GM18858 (cell line): ENCODE measurements at regions not wholly inside any gene's neighbourhood (a gene's known extent, or its start where the extent isn't known, plus 50 kb on each side); places are given as distances from the start of the nearest gene placed in this dataset.
"Not testable (repeated sequence)": the region's sequence is repeated elsewhere in the genome, so short reads cannot be mapped to it uniquely, and the experiment has no call there.

Experiments
- ATAC-seq: cut with Tn5 transposase; IDR thresholded peaks from one replicate; pipeline ENCODE4 v1.9.1; 2021; ENCODE audit not compliant: unreplicated experiment

- not testable (repeated sequence) for ATAC-seq
Observed at GRCh38 chr13:22858980-22859379, 321.8 kb upstream of the SGCG start.

- ATAC-seq, result not testable (repeated sequence)
Observed at GRCh38 chr13:22859411-22859810, 321.4 kb upstream of the SGCG start.

GRCh38 chr13:22861958-22862466 is 318.8 kb upstream of the SGCG start:
- ATAC-seq, result no peak

GRCh38 chr13:22862478-22862877 is 318.3 kb upstream of the SGCG start:
- ATAC-seq, result no peak

- no peak for ATAC-seq
Observed at GRCh38 chr13:22866221-22866620, 314.6 kb upstream of the SGCG start.

GRCh38 chr13:22871231-22871630 is 309.5 kb upstream of the SGCG start:
- no peak for ATAC-seq

GRCh38 chr13:22874839-22875238 is 305.9 kb upstream of the SGCG start:
- ATAC-seq, result no peak

GRCh38 chr13:22877421-22877820 is 303.4 kb upstream of the SGCG start:
- no peak for ATAC-seq

- ATAC-seq, result no peak
Observed at GRCh38 chr13:22880741-22881720, 299.7 kb upstream of the SGCG start.

- ATAC-seq, result not testable (repeated sequence)
Observed at GRCh38 chr13:22881721-22882608, 298.8 kb upstream of the SGCG start.

GRCh38 chr13:22883262-22883840 is 297.4 kb upstream of the SGCG start:
- ATAC-seq, result no peak

GRCh38 chr13:22883956-22884355 is 296.8 kb upstream of the SGCG start:
- ATAC-seq, result no peak

- ATAC-seq, result not testable (repeated sequence)
Observed at GRCh38 chr13:22886061-22886460, 294.7 kb upstream of the SGCG start.

GRCh38 chr13:22889376-22889775 is 291.4 kb upstream of the SGCG start:
- ATAC-seq, result not testable (repeated sequence)

- no peak for ATAC-seq
Observed at GRCh38 chr13:22893204-22893603, 287.6 kb upstream of the SGCG start.

GRCh38 chr13:22893777-22894176 is 287.0 kb upstream of the SGCG start:
- ATAC-seq, result no peak

- no peak for ATAC-seq
Observed at GRCh38 chr13:22897571-22898314, 283.0 kb upstream of the SGCG start.

- ATAC-seq, result not testable (repeated sequence)
Observed at GRCh38 chr13:22900416-22900951, 280.3 kb upstream of the SGCG start.

GRCh38 chr13:22903301-22903700 is 277.5 kb upstream of the SGCG start:
- no peak for ATAC-seq

GRCh38 chr13:22903925-22904324 is 276.9 kb upstream of the SGCG start:
- ATAC-seq, result no peak
